Mucosa of rectum (tissue), 2 donors: ENCODE measurements at regions not wholly inside any gene's neighbourhood (a gene's known extent, or its start where the extent isn't known, plus 50 kb on each side); places are given as distances from the start of the nearest gene placed in this dataset.

Source experiments
- H3K27ac ChIP-seq, 2 donors: one replicate each; pipeline ENCODE4 v1.7.0; 2013; ENCODE audit warnings: inconsistent platforms in 2 of 2, low read depth in 2 of 2, low read length in 2 of 2
- H3K27me3 ChIP-seq, 2 donors: one replicate each; pipeline ENCODE4 v1.7.0; 2013; ENCODE audit warnings: low read length in 2 of 2; ENCODE audit not compliant: control insufficient read depth in 2 of 2, insufficient read depth in 2 of 2
- H3K36me3 ChIP-seq, 2 donors: one replicate each; pipeline ENCODE4 v1.7.0; 2013; ENCODE audit warnings: low read length in 2 of 2; ENCODE audit not compliant: control insufficient read depth in 2 of 2, insufficient read depth in 2 of 2
- H3K4me1 ChIP-seq, 2 donors: one replicate each; pipeline ENCODE4 v1.7.0; 2013; ENCODE audit warnings: low read length in 2 of 2, mild to moderate bottlenecking in 1 of 2; ENCODE audit not compliant: control insufficient read depth in 2 of 2, insufficient read depth in 2 of 2
- H3K4me3 ChIP-seq, 2 donors: one replicate each; pipeline ENCODE4 v1.7.0; 2013; ENCODE audit warnings: low read length in 2 of 2
- H3K9ac ChIP-seq, 2 donors: one replicate each; pipeline ENCODE4 v1.7.0; 2013; ENCODE audit warnings: low read length in 2 of 2, low read depth in 1 of 2, mild to moderate bottlenecking in 1 of 2
- H3K9me3 ChIP-seq, 2 donors: one replicate each; pipeline ENCODE4 v1.7.0; 2013; ENCODE audit warnings: low read length in 2 of 2; ENCODE audit not compliant: control insufficient read depth in 2 of 2
- donor health status: healthy.
- donor health status: Normal muscosa, but diverticular disease.

DNA sequence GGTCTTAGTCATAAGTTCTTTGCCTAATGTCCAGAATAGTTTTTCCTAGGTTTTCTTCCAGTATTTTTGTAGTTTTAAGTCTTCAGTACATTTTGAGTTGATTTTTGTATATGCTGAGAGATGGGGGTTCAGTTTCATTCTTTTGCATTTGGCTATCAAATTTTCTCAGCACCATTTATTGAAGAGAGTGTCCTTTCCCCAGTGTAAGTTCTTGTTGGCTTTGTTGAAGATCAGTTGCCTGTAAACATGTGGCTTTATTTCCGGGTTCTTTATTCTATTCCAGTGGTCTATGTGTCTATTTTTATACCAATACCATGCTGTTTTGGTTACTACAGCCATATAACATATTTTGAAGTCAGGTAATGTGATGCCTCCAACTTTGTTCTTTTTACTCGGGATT lies 87.5 kb upstream of the MYCN start:
- no peak overlapping the region for H3K9ac ChIP-seq
- H3K9me3 ChIP-seq: no peaks in the 10 kb centered on the region
- no peaks in the 10 kb centered on the region for H3K27me3 ChIP-seq
- no peaks in the 10 kb centered on the region for H3K4me1 ChIP-seq
- H3K27ac ChIP-seq: no peak overlapping the region
- no peak overlapping the region for H3K4me3 ChIP-seq
- no peaks in the 10 kb centered on the region for H3K36me3 ChIP-seq

DNA sequence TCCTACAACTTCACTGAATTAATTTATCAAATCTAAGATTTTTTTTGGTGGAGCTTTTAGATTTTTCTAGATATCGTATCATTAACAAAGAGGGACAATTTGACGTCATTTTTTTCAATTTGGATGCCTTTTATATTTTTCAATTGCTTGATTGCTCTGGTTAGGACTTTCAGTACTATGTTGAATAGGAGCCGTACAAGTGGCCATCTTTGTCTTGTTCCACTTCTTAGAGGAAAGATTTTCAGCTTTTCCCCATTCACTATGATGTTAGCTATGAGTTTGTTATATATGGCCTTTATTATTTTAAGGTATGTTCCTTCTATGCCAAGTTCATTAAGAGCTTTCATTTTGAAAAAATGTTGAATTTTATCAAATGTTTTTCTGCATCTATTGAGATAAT lies 86.4 kb upstream of the MYCN start:
- H3K9me3 ChIP-seq: no peaks in the 10 kb centered on the region
- H3K9ac ChIP-seq: no peak overlapping the region
- H3K27me3 ChIP-seq: no peaks in the 10 kb centered on the region
- no peak overlapping the region for H3K4me3 ChIP-seq
- no peak overlapping the region for H3K27ac ChIP-seq
- no peaks in the 10 kb centered on the region for H3K4me1 ChIP-seq
- H3K36me3 ChIP-seq: no peaks in the 10 kb centered on the region

DNA sequence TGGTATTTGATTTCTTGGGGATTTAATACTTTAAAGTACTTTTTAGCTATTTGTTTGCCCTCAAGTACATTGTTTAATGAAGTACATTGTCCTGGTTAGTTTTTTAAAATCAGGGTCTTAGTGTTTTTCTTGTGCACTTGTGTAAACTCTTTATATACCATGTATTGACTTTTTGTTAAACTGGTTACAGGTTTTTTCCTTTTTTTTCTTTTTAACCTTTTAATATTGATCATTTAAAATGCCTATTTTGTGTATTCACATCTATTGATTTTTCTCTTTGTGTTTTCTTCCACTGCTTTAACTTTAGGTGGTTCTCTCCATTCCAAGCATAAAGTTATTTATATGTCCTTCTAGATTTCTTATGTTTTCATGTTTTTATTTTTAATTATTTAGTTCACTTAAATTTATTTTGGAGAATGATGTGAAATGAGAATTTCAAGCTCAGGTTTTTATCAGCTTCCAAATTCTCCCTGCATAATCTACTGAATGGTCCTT lies 84.5 kb upstream of the MYCN start:
- Histone ChIP-seq H3K27ac (no peak overlapping the region), H3K9ac (no peak overlapping the region), H3K36me3 (no peaks in the 10 kb centered on the region), H3K4me3 (no peak overlapping the region), H3K27me3 (no peaks in the 10 kb centered on the region), H3K9me3 (no peaks in the 10 kb centered on the region), H3K4me1 (no peaks in the 10 kb centered on the region)

- no peaks in the 10 kb centered on the region for H3K27me3 ChIP-seq
These were observed 84.0 kb upstream of the MYCN start for GRCh38 chr2:15856318-15856717.

DNA sequence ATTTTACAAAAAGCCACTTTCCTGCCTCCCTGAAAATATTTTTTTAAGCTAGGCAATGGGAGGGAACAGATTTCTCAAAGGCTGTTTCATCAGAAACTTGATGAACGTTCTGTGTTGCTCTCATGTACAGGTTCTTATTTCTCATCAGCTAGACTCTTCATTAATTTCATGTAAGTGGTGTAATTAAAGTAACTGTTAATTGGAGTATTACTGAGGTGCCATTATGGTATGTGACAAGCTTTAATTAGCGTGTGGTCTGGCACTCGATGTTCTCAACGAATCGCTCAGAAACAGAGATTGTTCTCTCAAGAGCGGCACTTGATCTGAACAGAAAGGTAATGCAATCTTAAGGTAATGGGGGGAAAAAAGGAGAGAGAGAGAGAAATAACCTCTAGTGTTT lies 81.9 kb upstream of the MYCN start:
- no peaks in the 10 kb centered on the region for H3K27me3 ChIP-seq
- H3K4me3 ChIP-seq: no peak overlapping the region
- H3K9me3 ChIP-seq: no peaks in the 10 kb centered on the region
- no peak overlapping the region for H3K27ac ChIP-seq
- H3K36me3 ChIP-seq: no peaks in the 10 kb centered on the region
- no peaks in the 10 kb centered on the region for H3K4me1 ChIP-seq
- H3K9ac ChIP-seq: no peak overlapping the region

More at GRCh38 chr2:15856318-15856717, 84.0 kb upstream of the MYCN start:
- Histone ChIP-seq H3K9me3 (no peaks in the 10 kb centered on the region), H3K9ac (no peak overlapping the region), H3K36me3 (no peaks in the 10 kb centered on the region), H3K4me1 (no peaks in the 10 kb centered on the region), H3K4me3 (no peak overlapping the region), H3K27ac (no peak overlapping the region)

DNA sequence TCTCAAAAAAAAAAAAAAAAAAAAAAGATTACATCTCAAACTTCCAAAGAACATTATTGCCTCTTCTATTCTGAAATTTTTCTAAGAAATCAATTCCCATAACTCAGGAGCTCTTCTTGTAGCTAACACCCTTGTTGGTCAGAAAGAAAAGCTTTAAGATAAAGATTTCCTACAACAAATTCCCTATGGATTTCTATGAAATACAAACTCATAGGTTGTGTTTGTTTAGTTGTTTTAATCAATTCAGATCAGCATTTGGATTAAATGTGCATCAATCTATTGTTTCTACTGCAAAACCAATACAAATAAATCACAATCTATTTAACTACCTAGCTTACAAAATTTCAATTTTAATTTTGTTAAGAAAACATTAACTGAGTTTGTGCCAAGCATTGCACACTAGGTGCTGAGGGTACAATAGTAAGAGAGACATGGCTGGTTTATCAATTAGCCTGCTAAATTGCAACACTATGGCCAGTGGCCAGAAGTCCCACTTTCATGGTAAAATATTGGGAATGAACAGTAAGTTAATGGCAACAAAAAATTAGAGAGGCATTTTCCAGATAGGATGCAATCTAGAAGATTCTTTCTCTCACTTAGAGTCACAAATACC lies 80.2 kb upstream of the MYCN start:
- no peak overlapping the region for H3K4me3 ChIP-seq
- H3K36me3 ChIP-seq: no peaks in the 10 kb centered on the region
- H3K9ac ChIP-seq: no peak overlapping the region
- no peaks in the 10 kb centered on the region for H3K9me3 ChIP-seq
- no peaks in the 10 kb centered on the region for H3K27me3 ChIP-seq
- no peak overlapping the region for H3K27ac ChIP-seq
- no peaks in the 10 kb centered on the region for H3K4me1 ChIP-seq

GRCh38 chr2:15860760-15861159 lies 79.6 kb upstream of the MYCN start:
- no peak overlapping the region for H3K4me3 ChIP-seq
- H3K9me3 ChIP-seq: no peaks in the 10 kb centered on the region
- no peaks in the 10 kb centered on the region for H3K36me3 ChIP-seq
- no peaks in the 10 kb centered on the region for H3K27me3 ChIP-seq
- no peaks in the 10 kb centered on the region for H3K4me1 ChIP-seq
- no peak overlapping the region for H3K9ac ChIP-seq
- H3K27ac ChIP-seq: no peak overlapping the region

DNA sequence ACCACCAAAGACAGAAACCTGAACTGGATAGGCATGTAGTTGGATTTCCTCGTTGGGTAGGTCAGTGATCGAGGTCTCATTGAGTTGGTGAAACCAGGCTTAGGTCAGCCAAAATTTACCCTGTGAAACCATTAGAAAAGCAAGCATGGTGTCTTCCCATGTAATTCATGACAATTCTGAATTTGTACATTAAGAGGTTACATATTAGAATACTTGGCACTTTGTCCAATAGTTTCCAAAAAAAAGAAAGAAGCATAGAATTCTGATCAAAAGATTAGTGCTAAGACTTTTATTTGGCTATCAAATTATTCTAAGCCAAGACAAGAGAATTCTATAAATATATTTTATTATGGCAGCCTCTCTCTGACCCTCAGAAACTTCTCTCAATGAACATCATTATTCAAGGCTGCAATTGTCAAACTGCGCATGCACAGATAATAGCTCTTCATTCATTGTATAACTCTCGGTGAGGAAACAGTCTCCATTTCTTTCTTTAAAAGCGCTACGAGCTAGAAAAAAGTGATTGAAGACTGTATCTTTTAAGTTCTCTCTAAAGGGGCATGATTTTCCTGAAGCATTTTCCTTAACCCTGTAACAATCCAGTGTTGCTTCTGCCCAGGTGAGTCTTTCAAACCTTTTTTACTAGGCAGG lies 79.1 kb upstream of the MYCN start:
- no peaks in the 10 kb centered on the region for H3K36me3 ChIP-seq
- no peak overlapping the region for H3K27ac ChIP-seq
- H3K9me3 ChIP-seq: no peaks in the 10 kb centered on the region
- no peaks in the 10 kb centered on the region for H3K27me3 ChIP-seq
- no peaks in the 10 kb centered on the region for H3K4me1 ChIP-seq
- H3K9ac ChIP-seq: no peak overlapping the region
- H3K4me3 ChIP-seq: no peak overlapping the region

- Histone ChIP-seq H3K9ac (no peak overlapping the region), H3K27me3 (no peaks in the 10 kb centered on the region), H3K27ac (no peak overlapping the region), H3K9me3 (no peaks in the 10 kb centered on the region), H3K4me1 (no peaks in the 10 kb centered on the region), H3K4me3 (no peak overlapping the region), H3K36me3 (no peaks in the 10 kb centered on the region)
These were observed 78.5 kb upstream of the MYCN start for GRCh38 chr2:15861898-15862297.

DNA sequence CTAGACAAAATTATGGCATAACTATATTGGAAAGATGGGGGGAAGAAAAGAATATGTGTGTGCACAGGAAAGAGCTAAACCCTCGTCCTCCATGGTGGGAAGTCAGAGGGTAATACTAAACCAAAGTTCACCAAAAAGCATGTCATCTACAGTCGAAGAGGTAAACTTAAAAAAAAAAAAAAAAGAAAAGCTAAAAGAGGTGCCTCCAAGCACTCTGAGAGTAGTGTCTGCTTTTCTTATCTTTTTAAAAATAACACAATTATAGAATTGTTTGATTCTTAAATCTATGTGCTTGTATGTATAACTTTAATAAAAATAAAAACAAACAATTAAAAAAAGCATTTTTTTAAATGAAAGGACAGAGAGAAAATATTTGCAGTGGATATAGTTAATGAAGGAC lies 77.3 kb upstream of the MYCN start:
- Histone ChIP-seq H3K36me3 (no peaks in the 10 kb centered on the region), H3K27ac (no peak overlapping the region), H3K9ac (no peak overlapping the region), H3K9me3 (no peaks in the 10 kb centered on the region), H3K27me3 (no peaks in the 10 kb centered on the region), H3K4me3 (no peak overlapping the region), H3K4me1 (no peaks in the 10 kb centered on the region)
